GM13976 (cell line): ENCODE measurements at regions not wholly inside any gene's neighbourhood (a gene's known extent, or its start where the extent isn't known, plus 50 kb on each side); places are given as distances from the start of the nearest gene placed in this dataset.

Experiments
- DNase-seq: peaks from one replicate; pipeline ENCODE4 v3.0.0; 2012; ENCODE audit warnings: low spot score
- in situ Hi-C: fragments of 300-500 bp; cut with MboI; formaldehyde crosslinking; loops from one replicate; pipeline ENCODE4 v1.12.0; 2022; ENCODE audit warnings: low sequenced_read_pairs, mixed read lengths, inconsistent platforms; ENCODE audit not compliant: unreplicated experiment
- TF ChIP-seq, protein P1 (sequence below): IDR thresholded peaks from 2 replicates; pipeline ENCODE4 v1.5.1; 2012; ENCODE audit warnings: borderline replicate concordance, mild to moderate bottlenecking; ENCODE audit not compliant: insufficient read depth; ENCODE audit errors: extremely low read depth, missing control alignments, control extremely low read depth

- in situ Hi-C loops = no loop called here
- DNase-seq = no peak
- TF ChIP-seq, protein P1, sequence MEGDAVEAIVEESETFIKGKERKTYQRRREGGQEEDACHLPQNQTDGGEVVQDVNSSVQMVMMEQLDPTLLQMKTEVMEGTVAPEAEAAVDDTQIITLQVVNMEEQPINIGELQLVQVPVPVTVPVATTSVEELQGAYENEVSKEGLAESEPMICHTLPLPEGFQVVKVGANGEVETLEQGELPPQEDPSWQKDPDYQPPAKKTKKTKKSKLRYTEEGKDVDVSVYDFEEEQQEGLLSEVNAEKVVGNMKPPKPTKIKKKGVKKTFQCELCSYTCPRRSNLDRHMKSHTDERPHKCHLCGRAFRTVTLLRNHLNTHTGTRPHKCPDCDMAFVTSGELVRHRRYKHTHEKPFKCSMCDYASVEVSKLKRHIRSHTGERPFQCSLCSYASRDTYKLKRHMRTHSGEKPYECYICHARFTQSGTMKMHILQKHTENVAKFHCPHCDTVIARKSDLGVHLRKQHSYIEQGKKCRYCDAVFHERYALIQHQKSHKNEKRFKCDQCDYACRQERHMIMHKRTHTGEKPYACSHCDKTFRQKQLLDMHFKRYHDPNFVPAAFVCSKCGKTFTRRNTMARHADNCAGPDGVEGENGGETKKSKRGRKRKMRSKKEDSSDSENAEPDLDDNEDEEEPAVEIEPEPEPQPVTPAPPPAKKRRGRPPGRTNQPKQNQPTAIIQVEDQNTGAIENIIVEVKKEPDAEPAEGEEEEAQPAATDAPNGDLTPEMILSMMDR = no peak
Measured at GRCh38 chr2:38200598-38200997, 124.6 kb upstream of the CYP1B1 start.

DNA sequence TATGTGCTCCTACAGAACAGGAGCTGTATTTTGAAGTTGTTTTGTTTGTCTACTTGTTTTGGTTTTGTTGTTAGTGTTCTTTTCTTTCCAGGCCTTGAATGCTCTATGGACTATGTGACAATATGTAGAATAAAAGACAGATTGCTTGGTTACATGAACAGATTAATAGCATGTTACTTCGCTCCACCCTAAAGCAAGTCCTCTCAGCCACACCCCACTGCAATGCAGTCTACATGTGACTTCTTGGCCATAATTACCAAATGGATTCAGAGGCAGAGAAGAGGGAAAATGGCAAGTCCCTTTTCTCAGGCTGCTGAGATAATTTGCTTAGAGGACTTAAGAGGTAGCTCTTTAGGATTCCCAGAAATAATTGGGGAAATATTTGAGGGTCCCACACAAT, 123.2 kb upstream of the CYP1B1 start:
- DNase-seq = no peak
- TF ChIP-seq, protein P1 = no peak
- in situ Hi-C loops = no loop called here

- TF ChIP-seq, protein P1 = no peak
- DNase-seq = no peak
- in situ Hi-C loops = no loop called here
Measured at GRCh38 chr2:38194751-38195150, 118.8 kb upstream of the CYP1B1 start.

- in situ Hi-C loops = no loop called here
- DNase-seq = no peak
- TF ChIP-seq, protein P1 = no peak
Measured at GRCh38 chr2:38192976-38193375, 117.0 kb upstream of the CYP1B1 start.

DNA sequence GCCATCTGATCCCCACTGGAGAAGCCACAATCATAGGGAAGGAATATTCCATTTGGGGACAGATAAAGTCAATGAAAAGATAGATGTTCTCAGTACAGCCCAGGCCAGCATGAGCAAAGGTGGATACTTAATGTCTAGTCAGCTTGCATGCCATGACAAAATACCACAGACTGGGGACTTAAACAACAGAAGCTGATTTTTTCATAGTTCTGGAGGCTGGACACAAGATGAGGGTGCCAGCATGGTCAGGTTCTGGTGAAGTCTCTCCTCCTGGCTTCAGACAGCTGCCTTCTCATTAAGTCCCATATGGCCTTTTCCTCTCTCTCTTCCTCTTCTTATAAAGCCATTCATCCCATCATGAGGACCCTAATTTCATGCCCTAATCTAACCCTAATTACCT, 116.1 kb upstream of the CYP1B1 start:
- TF ChIP-seq, protein P1 = no peak
- in situ Hi-C loops = no loop called here
- no peak for DNase-seq

DNA sequence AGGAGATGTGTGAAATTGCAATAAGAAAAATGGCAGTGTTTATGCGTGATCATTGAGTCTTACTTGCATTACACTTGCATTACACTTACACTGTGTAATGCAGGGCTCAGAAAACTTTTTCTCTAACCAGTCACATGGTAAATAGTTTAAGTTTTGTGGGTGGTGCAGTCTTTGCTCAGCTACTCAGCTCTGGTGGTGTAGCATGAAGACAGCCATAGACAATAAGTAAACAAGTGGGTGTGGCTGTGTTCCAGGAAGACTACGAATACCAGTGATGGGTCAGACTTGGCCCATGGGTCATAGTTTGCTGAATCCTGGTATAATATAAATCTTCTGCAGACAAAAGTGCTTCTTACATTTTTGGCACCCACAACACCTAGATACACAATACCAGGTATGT, 115.6 kb upstream of the CYP1B1 start:
- in situ Hi-C loops = no loop called here
- TF ChIP-seq, protein P1 = no peak
- DNase-seq = no peak
